ENCODE measurements at regions not wholly inside any gene's neighbourhood (a gene's known extent, or its start where the extent isn't known, plus 50 kb on each side); places are given as distances from the start of the nearest gene placed in this dataset.
"Not testable (repeated sequence)": the region's sequence is repeated elsewhere in the genome, so short reads cannot be mapped to it uniquely, and the experiment has no call there.

GRCh38 chr3:110625201-110625747 lies 446.3 kb upstream of the NECTIN3 start:
- H3K27ac ChIP-seq, result no peak overlapping the region
- no peak for TF ChIP-seq CTCF (conservative IDR thresholded peaks at IDR 0.05)
- TF ChIP-seq ZFX (IDR thresholded peaks at IDR 0.05), result no peak

GRCh38 chr3:110626652-110627111 lies 444.9 kb upstream of the NECTIN3 start:
- not testable (repeated sequence) for H3K27ac ChIP-seq

GRCh38 chr3:110628650-110629301 lies 442.8 kb upstream of the NECTIN3 start:
- TF ChIP-seq CTCF (conservative IDR thresholded peaks at IDR 0.05) (no peak), ZFX (IDR thresholded peaks at IDR 0.05) (no peak)

GRCh38 chr3:110629917-110630316 lies 441.7 kb upstream of the NECTIN3 start:
- no peak for TF ChIP-seq CTCF (conservative IDR thresholded peaks at IDR 0.05)
- TF ChIP-seq ZFX (IDR thresholded peaks at IDR 0.05), result no peak
- H3K27ac ChIP-seq, result no peak overlapping the region

More at GRCh38 chr3:110628650-110629301, 442.8 kb upstream of the NECTIN3 start:
- no peak overlapping the region for H3K27ac ChIP-seq

GRCh38 chr3:110644203-110644602 lies 427.4 kb upstream of the NECTIN3 start:
- TF ChIP-seq ZFX (IDR thresholded peaks at IDR 0.05) (no peak), CTCF (conservative IDR thresholded peaks at IDR 0.05) (no peak)
- no peak overlapping the region for H3K27ac ChIP-seq

- no peak for TF ChIP-seq CTCF (conservative IDR thresholded peaks at IDR 0.05)
- TF ChIP-seq ZFX (IDR thresholded peaks at IDR 0.05), result no peak
- H3K27ac ChIP-seq, result no peak overlapping the region
Measured at GRCh38 chr3:110646055-110646454, 425.6 kb upstream of the NECTIN3 start.

- H3K27ac ChIP-seq, result no peak overlapping the region
- TF ChIP-seq CTCF (conservative IDR thresholded peaks at IDR 0.05), result no peak
Measured at GRCh38 chr3:110646496-110646895, 425.1 kb upstream of the NECTIN3 start.

GRCh38 chr3:110647586-110647985 lies 424.0 kb upstream of the NECTIN3 start:
- TF ChIP-seq ZFX (IDR thresholded peaks at IDR 0.05) (no peak), CTCF (conservative IDR thresholded peaks at IDR 0.05) (no peak)
- no peak overlapping the region for H3K27ac ChIP-seq
